Adrenal gland (tissue), 5 donors: ENCODE measurements at regions not wholly inside any gene's neighbourhood (a gene's known extent, or its start where the extent isn't known, plus 50 kb on each side); places are given as distances from the start of the nearest gene placed in this dataset.

Source experiments
- POLR2A ChIP-seq, 2 donors: fragments of 450-650 bp; IDR thresholded peaks; one replicate each; pipeline ENCODE4 v1.6.1; 2017; ENCODE audit warnings: antibody characterized with exemption in 2 of 2, mild to moderate bottlenecking in 2 of 2, moderate library complexity in 1 of 2
- TF ChIP-seq, protein P1 (sequence below), 6 experiments: fragments of 450-650 bp in 4 of 6; fragments of 200-600 bp in 2 of 6; sonication (generic) in 1 of 6; IDR thresholded peaks; 1 replicate in 5 of 6; 2 replicates in 1 of 6; pipeline versions ENCODE4 v1.5.1 to v1.8.0; 2016 to 2021; ENCODE audit warnings: antibody characterized with exemption in 6 of 6, mild to moderate bottlenecking in 2 of 6, moderate library complexity in 1 of 6
- donor health status: DM: no; HTN: no; CAD: no.

- TF ChIP-seq, protein P1, sequence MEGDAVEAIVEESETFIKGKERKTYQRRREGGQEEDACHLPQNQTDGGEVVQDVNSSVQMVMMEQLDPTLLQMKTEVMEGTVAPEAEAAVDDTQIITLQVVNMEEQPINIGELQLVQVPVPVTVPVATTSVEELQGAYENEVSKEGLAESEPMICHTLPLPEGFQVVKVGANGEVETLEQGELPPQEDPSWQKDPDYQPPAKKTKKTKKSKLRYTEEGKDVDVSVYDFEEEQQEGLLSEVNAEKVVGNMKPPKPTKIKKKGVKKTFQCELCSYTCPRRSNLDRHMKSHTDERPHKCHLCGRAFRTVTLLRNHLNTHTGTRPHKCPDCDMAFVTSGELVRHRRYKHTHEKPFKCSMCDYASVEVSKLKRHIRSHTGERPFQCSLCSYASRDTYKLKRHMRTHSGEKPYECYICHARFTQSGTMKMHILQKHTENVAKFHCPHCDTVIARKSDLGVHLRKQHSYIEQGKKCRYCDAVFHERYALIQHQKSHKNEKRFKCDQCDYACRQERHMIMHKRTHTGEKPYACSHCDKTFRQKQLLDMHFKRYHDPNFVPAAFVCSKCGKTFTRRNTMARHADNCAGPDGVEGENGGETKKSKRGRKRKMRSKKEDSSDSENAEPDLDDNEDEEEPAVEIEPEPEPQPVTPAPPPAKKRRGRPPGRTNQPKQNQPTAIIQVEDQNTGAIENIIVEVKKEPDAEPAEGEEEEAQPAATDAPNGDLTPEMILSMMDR (IDR thresholded peaks at IDR 0.05): peak; percentile 22 to 54 (median 44)
- no peak for TF ChIP-seq POLR2A (IDR thresholded peaks at IDR 0.05)
These were observed 77.3 kb upstream of the NOCT start for GRCh38 chr4:138938366-138938690.
